ENCODE measurements at regions not wholly inside any gene's neighbourhood (a gene's known extent, or its start where the extent isn't known, plus 50 kb on each side); places are given as distances from the start of the nearest gene placed in this dataset.
A peak's percentile ranks its signal among the peaks of the same experiment; 100 is the strongest.

DNA sequence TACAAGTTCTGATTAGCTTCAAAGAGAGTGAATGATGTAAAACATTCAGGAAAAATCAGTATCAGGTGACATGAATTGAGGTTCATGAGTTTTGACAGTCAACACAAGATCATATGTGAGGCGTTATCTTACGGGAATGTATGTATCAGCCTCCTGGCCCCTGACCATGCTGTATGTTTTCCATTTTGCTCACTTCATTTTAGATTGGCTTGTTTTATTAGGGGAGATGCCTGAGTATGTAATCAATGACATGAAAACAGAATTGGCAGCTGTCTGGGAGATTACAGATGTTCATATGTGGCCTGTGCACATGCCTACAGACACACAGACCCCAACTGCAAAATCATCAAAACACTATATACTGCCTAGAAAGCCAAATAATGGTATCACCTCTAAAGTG is 168.5 kb upstream of the RND3 start:
- Mint-ChIP-seq H3K27ac (no peak overlapping the region), H3K36me3 (ENCODE audit: low read depth) (no peaks in the 10 kb centered on the region), H3K4me1 (no peaks in the 10 kb centered on the region), H3K4me3 (no peak overlapping the region), H3K27me3 (no peaks in the 10 kb centered on the region)
- DNase-seq (no peak), ATAC-seq (no peak)
- H3K9me3 ChIP-seq (ENCODE audit: control insufficient read depth, low read length, poor library complexity, severe bottlenecking): no peaks in the 10 kb centered on the region

DNA sequence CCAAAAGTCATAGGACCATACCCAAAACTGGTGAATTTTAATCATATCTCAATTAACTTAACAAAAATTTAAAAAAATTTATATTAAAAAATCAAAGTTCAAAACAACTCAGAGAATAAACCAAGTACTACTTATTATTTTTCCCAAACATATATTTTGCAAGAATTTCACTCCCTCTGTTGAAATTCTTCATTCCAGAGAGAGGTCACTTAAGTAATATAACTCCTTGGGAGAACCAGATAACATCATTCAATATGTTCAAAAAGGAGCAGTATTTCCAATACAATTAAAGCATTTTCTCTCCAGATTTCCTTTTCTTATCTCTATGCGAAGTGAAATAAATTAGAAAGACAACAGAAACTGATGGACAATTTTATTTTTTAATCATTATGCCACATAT is 165.9 kb upstream of the RND3 start:
- Mint-ChIP-seq H3K4me1 (no peaks in the 10 kb centered on the region), H3K36me3 (ENCODE audit: low read depth) (no peaks in the 10 kb centered on the region), H3K4me3 (no peak overlapping the region), H3K27ac (no peak overlapping the region), H3K27me3 (no peaks in the 10 kb centered on the region)
- no peaks in the 10 kb centered on the region for H3K9me3 ChIP-seq (ENCODE audit: control insufficient read depth, low read length, poor library complexity, severe bottlenecking)
- no peak for ATAC-seq
- DNase-seq: no peak

DNA sequence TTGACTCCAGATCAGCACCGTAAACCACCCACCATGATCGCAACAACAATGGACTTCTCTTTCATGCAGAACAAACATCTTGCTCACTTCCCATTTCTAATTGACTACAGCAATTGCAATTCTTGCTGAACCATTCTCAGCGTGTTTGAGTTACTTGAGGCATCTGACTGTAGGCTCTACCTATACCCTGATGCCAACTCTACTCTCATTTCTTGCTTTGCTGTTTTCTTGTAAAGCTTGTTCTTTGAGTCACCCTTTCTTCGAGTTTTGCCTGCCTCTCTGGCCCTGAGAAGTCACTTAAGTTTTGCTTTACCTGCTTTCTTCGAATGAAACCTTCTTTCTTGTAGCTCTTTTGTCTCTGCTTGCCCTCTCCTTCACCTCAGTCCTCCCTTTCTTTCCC is 160.5 kb upstream of the RND3 start:
- Mint-ChIP-seq H3K27ac (no peak overlapping the region), H3K4me3 (no peak overlapping the region), H3K27me3 (no peaks in the 10 kb centered on the region), H3K36me3 (ENCODE audit: low read depth) (no peaks in the 10 kb centered on the region), H3K4me1 (peaks cover 2% of the 10 kb centered on the region)
- H3K9me3 ChIP-seq (ENCODE audit: control insufficient read depth, low read length, poor library complexity, severe bottlenecking): no peaks in the 10 kb centered on the region
- DNase-seq (no peak), ATAC-seq (no peak)

DNA sequence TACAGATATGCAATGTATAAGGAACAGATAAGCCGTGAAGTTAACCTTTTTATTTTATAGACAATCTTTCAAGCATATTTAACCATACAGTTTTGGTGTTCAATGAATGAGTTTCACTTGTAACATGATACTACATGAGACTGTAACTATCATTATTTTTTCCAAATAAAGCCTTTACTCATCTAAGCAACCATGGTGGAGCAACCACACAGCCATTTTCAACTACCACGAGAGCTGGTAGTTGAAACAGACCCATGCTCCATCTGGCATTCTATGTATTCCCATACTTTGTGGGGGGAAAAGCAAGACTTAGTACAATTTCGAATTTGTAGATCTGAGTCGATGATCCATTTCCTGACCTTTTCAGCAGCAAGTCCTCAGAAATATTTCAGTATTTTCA is 159.3 kb upstream of the RND3 start:
- Mint-ChIP-seq H3K27me3 (no peaks in the 10 kb centered on the region), H3K27ac (no peak overlapping the region), H3K4me1 (peaks cover 2% of the 10 kb centered on the region), H3K36me3 (ENCODE audit: low read depth) (no peaks in the 10 kb centered on the region), H3K4me3 (no peak overlapping the region)
- ATAC-seq (no peak), DNase-seq (no peak)
- H3K9me3 ChIP-seq (ENCODE audit: control insufficient read depth, low read length, poor library complexity, severe bottlenecking): no peaks in the 10 kb centered on the region

DNA sequence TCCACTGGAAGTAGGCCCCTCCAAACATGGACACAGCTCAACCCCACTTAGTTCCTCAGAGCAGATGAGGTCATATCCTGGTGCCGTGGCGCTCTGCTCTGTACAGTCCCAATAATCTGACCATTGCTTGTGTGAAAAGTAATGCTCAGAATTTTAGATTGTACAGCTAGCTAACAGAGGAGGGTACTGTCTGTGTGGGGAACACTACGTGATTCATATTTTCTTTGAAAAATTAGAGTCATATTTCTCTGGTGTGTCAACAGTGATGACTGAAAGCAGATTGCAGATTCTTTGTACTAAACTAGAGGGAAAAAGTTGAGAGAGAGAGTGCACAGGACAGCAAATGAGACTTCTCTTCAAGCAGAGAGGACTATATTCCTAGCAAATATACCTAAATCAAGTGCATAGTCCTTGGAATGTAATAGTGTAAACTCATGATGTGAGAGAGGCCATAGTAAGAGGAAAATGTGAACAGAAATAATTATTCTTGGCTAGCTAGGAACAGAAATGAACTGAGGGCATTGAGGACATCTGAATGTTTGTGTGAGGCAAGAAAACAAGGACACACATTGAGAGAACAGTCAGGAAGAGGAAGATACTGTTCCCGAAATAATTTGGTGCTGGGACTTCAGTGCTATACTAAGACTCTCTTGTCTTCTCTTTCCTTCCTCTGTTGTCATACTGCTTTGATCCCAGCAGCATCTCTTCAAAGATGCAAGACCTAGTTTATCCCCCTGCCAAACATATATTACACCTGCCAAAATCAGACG is 157.0 kb upstream of the RND3 start:
- no peak for ATAC-seq
- peaks cover 7% of the 10 kb centered on the region for H3K27me3 Mint-ChIP-seq
- no peak overlapping the region for H3K27ac Mint-ChIP-seq

DNA sequence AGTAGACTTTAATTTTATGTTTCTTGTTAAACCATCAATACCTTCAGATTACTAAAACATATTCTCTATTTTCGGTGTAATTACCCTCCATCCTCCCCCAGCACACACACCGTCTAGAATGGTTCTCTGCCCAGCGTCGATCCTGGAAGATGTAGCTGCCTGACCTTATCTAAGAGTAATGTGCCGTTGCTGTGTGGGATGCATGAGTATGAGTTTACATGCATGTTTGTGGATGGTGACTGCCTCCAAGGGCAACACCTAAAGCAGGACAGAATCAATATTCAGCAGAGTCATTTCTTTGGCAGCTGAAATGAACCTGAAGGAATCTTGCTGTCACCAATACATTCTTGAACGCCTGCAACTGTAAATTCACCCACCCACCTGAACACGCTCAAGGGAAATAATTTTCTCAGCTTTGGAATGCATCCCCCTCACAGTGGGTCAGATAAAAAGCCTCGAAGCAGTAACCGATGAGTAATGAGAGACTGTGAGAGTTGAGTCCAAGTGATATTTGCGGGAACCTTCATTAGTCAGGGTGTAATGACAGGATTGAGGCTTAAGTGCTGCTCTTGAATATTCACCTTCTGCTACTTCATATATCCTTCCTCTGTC is 155.8 kb upstream of the RND3 start:
- no peak for ATAC-seq
- H3K27ac Mint-ChIP-seq: no peak overlapping the region
- H3K36me3 Mint-ChIP-seq (ENCODE audit: low read depth): no peaks in the 10 kb centered on the region
- no peak for DNase-seq
- H3K4me3 Mint-ChIP-seq: no peak overlapping the region
- peaks cover 2% of the 10 kb centered on the region for H3K9me3 ChIP-seq (ENCODE audit: control insufficient read depth, low read length, poor library complexity, severe bottlenecking)
- peaks cover 7% of the 10 kb centered on the region for H3K27me3 Mint-ChIP-seq
- H3K4me1 Mint-ChIP-seq: peaks cover 2% of the 10 kb centered on the region

More for the DNA sequence above, 157.0 kb upstream of the RND3 start:
- DNase-seq: no peak
- no peaks in the 10 kb centered on the region for H3K36me3 Mint-ChIP-seq (ENCODE audit: low read depth)
- peaks cover 2% of the 10 kb centered on the region for H3K9me3 ChIP-seq (ENCODE audit: control insufficient read depth, low read length, poor library complexity, severe bottlenecking)
- H3K4me3 Mint-ChIP-seq: no peak overlapping the region
- peaks cover 2% of the 10 kb centered on the region for H3K4me1 Mint-ChIP-seq

DNA sequence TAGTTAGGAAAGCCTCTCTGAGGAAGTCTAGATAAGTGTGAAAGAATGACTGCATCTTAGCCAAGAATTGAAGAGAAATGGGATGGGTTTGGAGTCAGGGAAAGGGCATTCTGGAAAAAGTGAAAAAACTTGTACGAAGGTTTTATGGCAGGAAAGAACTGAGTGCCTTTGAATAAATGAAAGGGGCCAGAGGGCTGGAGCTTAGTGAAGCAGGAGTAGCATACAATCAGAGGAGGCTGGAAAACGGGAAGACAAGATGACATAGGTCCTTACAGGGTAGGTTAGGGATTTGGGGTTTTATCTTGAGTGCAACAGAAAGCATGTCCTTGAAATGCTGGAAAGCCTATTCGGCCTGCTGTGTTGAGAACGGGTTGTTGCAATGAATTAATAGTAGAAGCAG is 152.6 kb upstream of the RND3 start:
- H3K4me1 Mint-ChIP-seq: no peaks in the 10 kb centered on the region
- H3K27me3 Mint-ChIP-seq: peaks cover 7% of the 10 kb centered on the region
- DNase-seq (no peak), ATAC-seq (no peak)
- peaks cover 2% of the 10 kb centered on the region for H3K9me3 ChIP-seq (ENCODE audit: control insufficient read depth, low read length, poor library complexity, severe bottlenecking)
- H3K36me3 Mint-ChIP-seq (ENCODE audit: low read depth): no peaks in the 10 kb centered on the region
- peak overlapping the region; percentile 66 for H3K4me3 Mint-ChIP-seq
- H3K27ac Mint-ChIP-seq: no peak overlapping the region

DNA sequence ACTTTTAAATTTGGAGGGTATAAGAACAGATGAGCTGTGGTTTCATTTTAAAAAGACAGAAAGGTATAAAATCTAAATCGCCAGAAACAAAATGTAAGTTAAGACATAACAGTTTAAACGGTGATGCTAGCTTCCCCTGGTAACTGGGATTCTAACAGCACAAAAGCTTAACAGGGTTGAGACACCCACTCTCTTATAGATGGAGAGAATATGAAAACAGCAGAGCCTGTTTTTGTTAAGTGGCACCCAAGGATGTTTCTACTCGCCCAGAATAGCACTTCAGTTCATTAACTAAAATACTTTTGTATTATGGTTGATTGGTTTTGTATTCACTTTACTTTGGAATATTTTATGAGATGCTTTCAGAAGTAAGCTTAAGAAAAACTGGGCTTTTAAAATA is 151.9 kb upstream of the RND3 start:
- DNase-seq: no peak
- Mint-ChIP-seq H3K4me3 (no peak overlapping the region), H3K4me1 (no peaks in the 10 kb centered on the region), H3K36me3 (ENCODE audit: low read depth) (no peaks in the 10 kb centered on the region), H3K27ac (no peak overlapping the region), H3K27me3 (peaks cover 7% of the 10 kb centered on the region)
- peaks cover 2% of the 10 kb centered on the region for H3K9me3 ChIP-seq (ENCODE audit: control insufficient read depth, low read length, poor library complexity, severe bottlenecking)
- no peak for ATAC-seq

DNA sequence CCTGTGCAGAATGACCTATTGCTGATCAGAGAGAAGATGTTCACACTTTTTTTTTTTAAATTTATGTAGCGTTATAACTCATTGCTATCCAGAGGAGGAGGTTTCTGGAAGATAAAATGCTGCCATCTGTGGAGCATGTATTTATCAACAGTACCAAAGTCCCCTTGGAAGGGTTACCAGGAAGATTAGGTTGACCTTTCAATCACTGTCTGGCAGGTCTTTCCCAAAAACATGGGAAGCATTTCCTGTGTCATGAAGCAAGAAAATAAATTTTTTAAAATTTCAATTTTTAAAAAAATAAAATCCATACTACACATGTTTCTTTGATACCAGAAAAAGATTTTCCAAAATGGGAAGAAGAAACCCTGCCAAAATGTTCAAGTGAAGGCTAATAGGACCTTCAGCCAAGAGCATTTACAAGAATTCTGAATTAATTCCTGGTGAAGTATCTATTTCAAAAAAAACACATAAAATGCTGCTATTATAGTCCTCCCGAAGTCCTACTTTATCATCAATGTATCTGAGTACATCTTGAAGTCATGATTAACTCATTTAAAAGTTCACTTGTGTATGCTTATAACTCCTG is 143.9 kb upstream of the RND3 start:
- H3K4me3 Mint-ChIP-seq: no peak overlapping the region
- H3K27ac Mint-ChIP-seq: no peak overlapping the region
- H3K27me3 Mint-ChIP-seq: peaks cover 7% of the 10 kb centered on the region
- no peaks in the 10 kb centered on the region for H3K9me3 ChIP-seq (ENCODE audit: control insufficient read depth, low read length, poor library complexity, severe bottlenecking)
- H3K36me3 Mint-ChIP-seq (ENCODE audit: low read depth): no peaks in the 10 kb centered on the region
- no peak for ATAC-seq
- H3K4me1 Mint-ChIP-seq: no peaks in the 10 kb centered on the region
- no peak for DNase-seq

DNA sequence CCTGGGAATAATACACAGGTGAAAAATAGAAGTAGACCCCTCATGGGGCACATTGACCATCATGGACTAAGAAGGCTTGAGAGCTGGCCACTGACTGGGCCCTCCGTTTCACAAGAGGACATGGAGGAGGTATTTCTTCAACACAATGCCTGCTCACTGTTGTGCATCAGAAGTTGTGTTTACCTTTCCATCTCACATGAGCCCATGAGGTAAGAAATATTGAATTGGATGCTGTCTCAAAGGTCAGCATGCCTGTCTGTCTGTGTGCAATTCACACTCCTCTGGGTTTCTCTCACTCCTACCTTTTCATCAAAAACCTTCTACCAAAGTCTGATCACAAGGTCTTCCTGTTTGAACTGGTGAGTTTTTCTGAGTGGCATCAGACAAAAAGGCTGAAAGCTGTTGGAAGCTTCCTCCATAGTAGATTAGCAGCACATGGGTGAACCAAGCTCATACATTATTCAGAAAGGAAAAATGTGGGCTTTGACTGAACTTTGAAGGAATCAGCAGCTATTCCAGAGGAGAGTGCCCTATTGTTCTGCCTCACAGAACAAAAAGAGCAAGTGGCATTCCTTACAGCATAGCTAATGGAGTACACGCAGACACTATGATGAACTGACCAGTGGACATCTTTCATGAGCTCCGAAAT is 143.2 kb upstream of the RND3 start:
- no peaks in the 10 kb centered on the region for H3K36me3 Mint-ChIP-seq (ENCODE audit: low read depth)
- H3K4me3 Mint-ChIP-seq: no peak overlapping the region
- H3K9me3 ChIP-seq (ENCODE audit: control insufficient read depth, low read length, poor library complexity, severe bottlenecking): no peaks in the 10 kb centered on the region
- H3K4me1 Mint-ChIP-seq: no peaks in the 10 kb centered on the region
- peaks cover 7% of the 10 kb centered on the region for H3K27me3 Mint-ChIP-seq
- ATAC-seq (no peak), DNase-seq (no peak)
- no peak overlapping the region for H3K27ac Mint-ChIP-seq

DNA sequence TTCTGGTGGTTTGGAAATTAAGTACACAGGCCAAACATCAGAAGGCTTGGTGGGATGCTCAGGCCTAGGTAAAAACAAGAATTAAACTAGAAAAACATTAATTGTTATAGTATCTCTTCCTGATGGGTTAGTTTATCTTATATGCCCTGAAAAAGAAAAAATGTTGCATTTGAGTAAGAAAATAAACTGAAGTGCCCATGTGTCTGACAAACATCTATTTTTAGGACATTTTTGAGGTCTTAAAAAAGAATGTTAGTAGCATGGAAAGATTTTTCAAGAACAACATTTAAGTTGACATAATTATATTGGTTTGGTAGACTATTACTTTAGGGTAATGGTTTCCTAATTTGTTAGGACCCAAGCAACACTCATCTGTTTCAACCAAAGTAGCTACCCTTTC is 140.1 kb upstream of the RND3 start:
- Mint-ChIP-seq H3K4me1 (no peaks in the 10 kb centered on the region), H3K27me3 (peaks cover 7% of the 10 kb centered on the region), H3K4me3 (no peak overlapping the region), H3K27ac (no peak overlapping the region), H3K36me3 (ENCODE audit: low read depth) (no peaks in the 10 kb centered on the region)
- ATAC-seq: no peak
- no peak for DNase-seq
- no peaks in the 10 kb centered on the region for H3K9me3 ChIP-seq (ENCODE audit: control insufficient read depth, low read length, poor library complexity, severe bottlenecking)

DNA sequence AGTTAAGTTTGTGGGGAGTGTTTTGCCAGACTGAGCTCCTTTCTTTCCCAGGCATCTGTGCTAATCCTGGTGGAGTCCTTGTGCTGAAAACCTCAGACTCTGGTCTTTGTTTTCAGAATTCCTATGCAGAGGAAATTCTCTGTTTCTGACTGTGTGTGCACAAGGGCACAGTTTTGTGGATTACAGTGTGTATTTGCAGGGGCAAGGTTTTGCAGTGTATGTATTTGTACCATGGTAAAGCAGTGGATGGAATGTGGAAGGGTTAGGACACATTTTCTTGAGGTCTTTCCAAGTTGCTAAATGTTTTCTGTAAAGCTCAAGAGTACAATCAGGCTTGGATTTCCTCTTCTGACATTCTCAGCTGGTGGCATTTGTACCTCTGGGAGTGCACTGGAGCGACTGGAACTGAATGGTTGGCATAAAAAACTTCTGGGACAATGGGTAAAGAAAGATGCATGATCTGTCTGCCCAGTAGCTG is 139.5 kb upstream of the RND3 start:
- ATAC-seq (no peak), DNase-seq (no peak)
- H3K4me3 Mint-ChIP-seq: no peak overlapping the region
- H3K27ac Mint-ChIP-seq: no peak overlapping the region
- H3K4me1 Mint-ChIP-seq: no peaks in the 10 kb centered on the region
- H3K36me3 Mint-ChIP-seq (ENCODE audit: low read depth): no peaks in the 10 kb centered on the region
- H3K9me3 ChIP-seq (ENCODE audit: control insufficient read depth, low read length, poor library complexity, severe bottlenecking): no peaks in the 10 kb centered on the region
- H3K27me3 Mint-ChIP-seq: peaks cover 7% of the 10 kb centered on the region

DNA sequence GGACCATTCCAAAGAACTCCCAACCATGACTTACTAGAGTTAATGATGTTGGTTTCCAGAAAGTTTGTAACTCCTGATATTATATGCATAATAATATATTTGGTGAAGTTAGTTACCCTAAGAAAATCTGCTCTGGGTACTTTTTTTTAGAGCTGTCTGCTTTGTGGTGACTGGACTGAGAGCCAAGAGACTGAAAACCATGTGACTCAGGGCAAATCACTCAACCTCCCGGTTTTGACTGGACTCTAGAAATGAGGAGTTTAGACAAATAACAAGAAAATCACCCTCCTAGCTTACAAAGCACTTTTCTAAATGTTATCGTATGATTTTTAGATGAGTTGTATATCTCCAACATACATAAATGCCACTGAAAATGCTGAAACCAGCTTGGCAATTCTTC is 138.3 kb upstream of the RND3 start:
- Mint-ChIP-seq H3K4me3 (no peak overlapping the region), H3K4me1 (no peaks in the 10 kb centered on the region), H3K36me3 (ENCODE audit: low read depth) (no peaks in the 10 kb centered on the region), H3K27ac (no peak overlapping the region), H3K27me3 (peaks cover 7% of the 10 kb centered on the region)
- ATAC-seq (no peak), DNase-seq (no peak)
- no peaks in the 10 kb centered on the region for H3K9me3 ChIP-seq (ENCODE audit: control insufficient read depth, low read length, poor library complexity, severe bottlenecking)
